ENCODE measurements at regions not wholly inside any gene's neighbourhood (a gene's known extent, or its start where the extent isn't known, plus 50 kb on each side); places are given as distances from the start of the nearest gene placed in this dataset.
"Not testable (repeated sequence)": the region's sequence is repeated elsewhere in the genome, so short reads cannot be mapped to it uniquely, and the experiment has no call there.

DNA sequence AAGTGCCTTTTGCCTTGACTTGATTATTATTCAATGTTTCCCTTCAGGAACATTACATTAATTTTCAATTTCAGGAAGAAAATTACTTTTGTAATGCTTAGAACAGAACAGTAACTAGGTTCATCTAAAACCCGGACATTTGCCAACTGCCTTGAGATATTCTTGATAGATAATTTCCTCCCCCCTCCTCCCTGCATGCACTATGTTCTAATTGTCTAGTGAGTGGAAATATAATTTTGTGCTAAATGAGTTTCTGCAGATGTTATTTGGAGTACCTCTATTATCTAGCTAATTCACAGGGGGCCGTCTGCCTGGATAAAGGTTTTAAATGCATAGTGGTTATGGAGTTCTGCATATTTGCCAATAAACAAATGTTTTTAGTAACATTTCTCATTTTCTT is 200.3 kb upstream of the SLC39A10 start:
- peak; percentile 64 for DNase-seq

DNA sequence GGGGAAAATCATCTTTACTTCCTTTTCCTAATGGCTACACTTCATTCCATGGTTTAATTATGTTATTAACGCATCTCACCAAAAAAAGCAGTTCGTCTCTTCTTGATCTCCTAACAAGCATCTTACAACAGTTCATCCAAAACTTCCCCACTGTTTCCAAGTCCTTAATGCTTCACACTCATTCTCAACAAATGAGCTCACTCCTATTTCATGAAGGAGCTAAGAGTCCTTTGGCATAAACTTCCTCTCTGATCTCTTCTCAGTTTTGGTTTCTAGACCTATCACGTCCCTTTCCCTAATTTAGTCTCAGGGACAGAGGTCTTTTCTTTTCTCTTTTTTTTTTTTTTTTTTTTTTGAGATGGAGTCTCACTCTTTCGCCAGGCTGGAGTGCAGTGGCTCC is 205.9 kb upstream of the SLC39A10 start:
- no peak for DNase-seq

GRCh38 chr2:195450552-195451113 is 206.4 kb upstream of the SLC39A10 start:
- DNase-seq: no peak

- no peak for DNase-seq
Observed at GRCh38 chr2:195447323-195447975, 209.6 kb upstream of the SLC39A10 start.

DNA sequence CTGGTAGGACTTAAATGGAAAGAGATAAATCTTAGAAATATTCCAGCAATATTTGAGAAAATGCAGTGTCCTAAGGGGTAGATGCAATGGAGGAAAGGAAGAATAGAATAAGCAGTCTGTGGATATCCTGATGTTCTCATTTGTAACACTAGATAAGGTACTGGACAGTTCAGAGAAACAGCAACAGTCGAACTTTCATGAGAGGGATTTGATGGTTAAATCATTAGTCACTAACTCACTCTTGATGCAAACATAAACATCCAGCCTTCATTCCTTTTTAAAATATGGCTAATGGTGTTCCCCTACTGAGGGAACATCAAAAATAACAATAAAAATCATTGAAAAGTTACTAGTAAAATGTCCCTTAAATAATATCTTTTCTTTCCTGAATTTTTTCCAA is 211.4 kb upstream of the SLC39A10 start:
- DNase-seq: no peak

GRCh38 chr2:195443926-195444325 is 213.1 kb upstream of the SLC39A10 start:
- no peak for DNase-seq

GRCh38 chr2:195442458-195443175 is 214.4 kb upstream of the SLC39A10 start:
- DNase-seq: no peak

DNA sequence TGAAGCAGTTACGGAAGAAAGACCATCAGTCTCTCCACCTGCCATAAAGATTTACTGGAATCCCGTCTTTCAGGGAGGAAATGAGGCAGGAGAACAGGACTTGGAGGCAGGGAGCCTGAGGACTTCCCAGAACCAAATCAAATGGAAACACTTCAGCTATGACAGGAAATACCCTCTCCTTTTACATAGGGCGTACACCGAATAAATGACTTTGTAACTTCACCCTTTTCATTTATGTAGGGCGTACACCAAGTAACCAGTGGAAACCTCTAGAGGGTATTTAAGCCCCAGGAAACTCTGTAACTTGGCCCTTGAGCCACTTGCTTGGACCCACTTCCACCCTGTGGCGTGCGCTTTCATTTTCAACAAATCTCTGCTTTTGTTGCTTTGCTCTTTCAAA is 218.3 kb upstream of the SLC39A10 start:
- no peak for DNase-seq

- DNase-seq: no peak
Observed at GRCh38 chr2:195437521-195437920, 219.5 kb upstream of the SLC39A10 start.

DNA sequence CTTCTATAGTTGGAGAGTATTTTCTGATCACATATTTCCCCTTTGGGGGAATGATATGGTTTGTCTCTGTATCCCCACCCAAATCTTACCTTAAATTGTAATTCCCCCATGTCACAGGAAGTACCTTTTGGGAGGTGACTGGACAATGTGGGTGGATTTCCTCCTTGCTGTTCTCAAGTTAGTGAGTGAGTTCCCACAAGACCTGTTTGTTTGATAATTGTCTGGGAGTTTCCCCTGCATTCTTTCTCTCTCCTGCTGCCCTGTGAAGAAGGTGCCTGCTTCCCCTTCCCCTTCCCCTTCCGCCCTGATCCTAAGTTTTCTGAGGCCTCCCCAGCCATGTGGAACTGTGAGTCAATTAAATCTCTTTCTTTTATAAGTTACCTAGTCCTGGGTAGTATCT is 222.7 kb upstream of the SLC39A10 start:
- no peak for DNase-seq

DNA sequence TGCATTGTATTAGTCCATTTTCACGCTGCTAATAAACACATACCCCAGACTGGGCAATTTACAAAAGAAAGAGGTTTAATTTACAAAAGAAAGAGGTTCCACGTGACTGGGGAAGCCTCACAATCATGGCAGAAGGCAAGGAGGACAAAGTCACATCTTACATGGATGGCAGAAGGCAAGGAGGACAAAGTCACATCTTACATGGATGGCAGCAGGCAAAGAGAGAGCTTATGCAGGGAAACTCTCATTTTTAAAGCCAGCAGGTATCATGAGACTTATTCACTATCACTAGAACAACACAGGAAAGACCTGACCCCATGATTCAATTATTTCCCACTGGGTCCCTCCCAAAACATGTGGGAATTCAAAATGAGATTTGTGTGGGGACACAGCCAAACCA is 223.3 kb upstream of the SLC39A10 start:
- not testable (repeated sequence) for DNase-seq

- DNase-seq: no peak
Observed at GRCh38 chr2:195428673-195429072, 228.4 kb upstream of the SLC39A10 start.

GRCh38 chr2:195425328-195425727 is 231.7 kb upstream of the SLC39A10 start:
- DNase-seq: no peak

GRCh38 chr2:195419033-195419432 is 238.0 kb upstream of the SLC39A10 start:
- no peak for DNase-seq

- no peak for DNase-seq
Observed at GRCh38 chr2:195414537-195415100, 242.4 kb upstream of the SLC39A10 start.

DNA sequence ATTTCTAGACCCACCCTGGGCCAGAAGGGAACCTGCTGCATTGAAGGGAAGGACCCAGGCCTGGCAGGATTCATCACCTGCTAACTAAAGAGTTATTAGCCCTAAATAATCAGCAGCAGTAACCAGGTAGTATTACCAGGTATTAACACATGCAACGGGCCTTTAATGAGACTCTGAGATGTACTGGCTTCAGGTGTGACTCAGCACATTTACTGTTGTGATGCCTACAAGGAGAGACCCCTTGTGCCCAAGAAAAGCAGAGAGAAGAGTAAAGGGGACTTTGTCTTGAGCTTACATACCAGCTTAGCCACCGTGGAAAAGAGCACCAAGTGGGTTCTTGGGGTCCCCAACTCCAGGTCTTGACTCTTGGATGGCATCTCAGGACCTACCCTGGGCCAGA is 243.1 kb upstream of the SLC39A10 start:
- DNase-seq: no peak

DNA sequence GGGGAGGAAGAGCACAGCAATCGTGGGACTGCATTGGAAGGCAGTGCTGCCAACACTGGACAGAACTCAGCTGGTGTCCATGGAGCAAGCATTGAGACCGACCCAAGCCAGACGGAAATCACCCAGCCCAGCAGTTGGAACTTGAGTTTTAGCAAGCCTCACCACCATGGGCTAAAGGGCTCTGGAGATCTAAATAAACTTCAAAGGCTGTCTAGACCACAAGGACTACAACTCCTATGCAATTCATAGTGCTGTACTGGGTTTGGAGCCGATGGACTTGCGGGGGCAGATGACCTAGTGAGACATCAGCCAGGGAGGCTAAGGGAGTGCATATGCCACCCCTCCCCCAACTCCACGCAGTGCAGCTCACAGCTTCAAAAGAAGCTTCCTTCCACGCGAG is 243.6 kb upstream of the SLC39A10 start:
- no peak for DNase-seq

DNA sequence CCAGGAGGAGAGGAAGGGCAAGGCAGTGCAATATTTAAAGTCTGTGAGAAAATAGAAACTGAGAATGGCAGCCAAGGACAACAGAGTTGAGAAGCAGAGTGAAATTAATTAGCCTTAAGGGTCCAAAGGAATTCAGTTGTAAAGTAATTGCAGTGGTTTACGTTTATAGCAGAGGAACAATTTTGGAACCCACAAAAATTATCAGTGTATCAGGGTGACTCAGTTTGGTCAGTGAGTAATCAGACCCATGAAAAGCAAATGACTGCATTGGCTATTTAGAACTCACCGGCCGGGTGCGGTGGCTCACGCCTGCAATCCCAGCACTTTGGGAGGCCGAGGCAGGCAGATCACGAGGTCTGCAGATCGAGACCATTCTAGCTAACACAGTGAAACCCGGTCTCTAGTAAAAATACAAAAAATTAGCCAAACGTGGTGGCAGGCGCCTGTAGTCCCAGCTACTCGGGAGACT is 245.8 kb upstream of the SLC39A10 start:
- DNase-seq: no peak

DNA sequence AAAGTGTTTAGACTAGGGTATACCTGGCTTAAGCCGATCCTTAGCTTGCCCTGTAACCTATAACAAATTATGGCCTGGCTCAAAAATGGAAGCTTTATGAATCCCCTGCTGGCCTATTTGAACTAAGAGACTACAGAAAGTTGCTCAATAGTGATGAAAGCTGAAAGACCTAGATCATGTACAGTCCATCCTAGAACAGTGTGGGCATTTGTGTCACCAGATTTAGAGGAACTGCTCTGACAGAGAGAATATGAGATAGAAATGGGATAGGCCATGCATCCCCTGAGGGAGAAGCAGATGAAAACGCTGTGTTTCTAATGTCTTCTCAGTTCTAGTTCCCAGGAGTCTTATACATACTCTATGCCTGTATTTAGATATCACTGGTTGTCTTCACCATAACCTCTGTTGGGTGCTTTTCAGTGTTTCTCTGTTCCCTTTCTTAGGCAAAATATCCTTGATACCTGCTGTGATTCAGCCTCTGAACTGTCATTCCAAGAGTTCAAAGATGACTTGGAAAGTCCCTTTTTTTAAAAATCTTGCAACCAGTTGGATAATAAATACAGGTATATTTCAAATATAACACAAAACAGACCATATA is 246.9 kb upstream of the SLC39A10 start:
- no peak for DNase-seq

DNA sequence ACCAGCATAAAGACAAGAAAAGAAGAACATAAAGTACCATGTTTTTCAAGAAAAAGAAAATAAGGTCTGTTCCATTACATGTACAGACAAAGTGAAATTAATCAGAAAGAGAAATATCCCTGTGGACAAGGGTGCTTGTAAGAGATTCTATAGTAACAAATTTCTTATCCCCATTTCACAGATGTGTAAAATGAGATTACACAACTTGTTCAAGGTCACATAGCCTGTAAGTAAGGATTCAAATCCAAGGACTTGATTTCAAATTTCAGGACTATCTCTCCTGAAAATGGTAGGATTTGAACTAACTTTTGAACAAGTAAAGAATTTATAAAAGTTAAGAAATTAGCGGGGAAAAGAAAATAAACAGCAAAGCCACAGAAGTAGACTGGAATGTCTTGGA is 248.2 kb upstream of the SLC39A10 start:
- DNase-seq: no peak

GRCh38 chr2:195408196-195408595 is 248.8 kb upstream of the SLC39A10 start:
- peak; percentile 55 for DNase-seq

GRCh38 chr2:195407783-195408182 is 249.2 kb upstream of the SLC39A10 start:
- no peak for DNase-seq

- no peak for DNase-seq
Observed at GRCh38 chr2:195406886-195407603, 250.0 kb upstream of the SLC39A10 start.

All from NCI-H1436 (cell line).